Activated T-cell treated with anti-CD3 and anti-CD28 coated beads, Interleukin-2, amount 50 U/mL, for 72 hours (primary cell): ENCODE measurements at regions not wholly inside any gene's neighbourhood (a gene's known extent, or its start where the extent isn't known, plus 50 kb on each side); places are given as distances from the start of the nearest gene placed in this dataset.
A peak's percentile ranks its signal among the peaks of the same experiment; 100 is the strongest.

Source experiments
- ATAC-seq, 2 donors: fragments of 150-1000 bp; cut with Tn5 transposase; replicated peaks in 1 of 2; 2 replicates each; pipeline ENCODE4 v1.10.0; 2021; ENCODE audit warnings: moderate library complexity in 2 of 2, mild to moderate bottlenecking in 1 of 2
- DNase-seq, 2 donors: peaks; one replicate each; pipeline ENCODE4 v3.0.0; 2021 to 2022; ENCODE audit warnings: mixed read lengths in 1 of 2
- H3K27ac Mint-ChIP-seq: one replicate; pipeline ENCODE4 v1.8.0; 2022; ENCODE audit warnings: mild to moderate bottlenecking, moderate library complexity, mixed read lengths
- H3K27me3 Mint-ChIP-seq: one replicate; pipeline ENCODE4 v1.8.0; 2022; ENCODE audit warnings: low read depth, mixed read lengths
- H3K36me3 Mint-ChIP-seq, 2 donors: one replicate each; pipeline ENCODE4 v1.8.0; 2022; ENCODE audit warnings: mixed read lengths in 2 of 2, mild to moderate bottlenecking in 1 of 2; ENCODE audit not compliant: insufficient read depth in 2 of 2
- H3K4me1 Mint-ChIP-seq: one replicate; pipeline ENCODE4 v1.8.0; 2022; ENCODE audit warnings: low read depth, mixed read lengths
- H3K4me3 Mint-ChIP-seq, 2 donors: one replicate each; pipeline ENCODE4 v1.8.0; 2022; ENCODE audit warnings: mild to moderate bottlenecking in 2 of 2, mixed read lengths in 2 of 2, moderate library complexity in 2 of 2
- H3K9me3 Mint-ChIP-seq, 2 donors: one replicate each; pipeline ENCODE4 v1.8.0; 2022; ENCODE audit warnings: mixed read lengths in 2 of 2

- DNase-seq (peak in 1 of 2 donors; percentile 4), ATAC-seq (peak; percentile 51 to 92)
- H3K36me3 Mint-ChIP-seq = no peaks in the 10 kb centered on the region
- H3K4me3 Mint-ChIP-seq = no peak overlapping the region
- no peaks in the 10 kb centered on the region for H3K9me3 Mint-ChIP-seq
- no peaks in the 10 kb centered on the region for H3K4me1 Mint-ChIP-seq
- peaks cover 6% of the 10 kb centered on the region for H3K27me3 Mint-ChIP-seq
- H3K27ac Mint-ChIP-seq = no peak overlapping the region
Observed at GRCh38 chr9:14511452-14511851, 181.8 kb downstream of the ZDHHC21 start.

GRCh38 chr9:14508884-14509283, 184.3 kb downstream of the ZDHHC21 start:
- Mint-ChIP-seq H3K4me1 (no peaks in the 10 kb centered on the region), H3K27ac (no peak overlapping the region), H3K9me3 (peaks cover 0 to 4% of the 10 kb centered on the region in 2 donors), H3K4me3 (no peak overlapping the region), H3K36me3 (no peaks in the 10 kb centered on the region), H3K27me3 (peaks cover 6% of the 10 kb centered on the region)
- ATAC-seq (no peak), DNase-seq (no peak)

GRCh38 chr9:14501366-14501765, 187.4 kb upstream of the NFIB start:
- H3K36me3 Mint-ChIP-seq = peaks cover 0 to 2% of the 10 kb centered on the region in 2 donors
- no peaks in the 10 kb centered on the region for H3K4me1 Mint-ChIP-seq
- DNase-seq (no peak), ATAC-seq (no peak)
- H3K27me3 Mint-ChIP-seq = peaks cover 6% of the 10 kb centered on the region
- H3K27ac Mint-ChIP-seq = no peak overlapping the region
- H3K9me3 Mint-ChIP-seq = peaks cover 2 to 6% of the 10 kb centered on the region in 2 donors
- H3K4me3 Mint-ChIP-seq = no peak overlapping the region

- Mint-ChIP-seq H3K36me3 (peaks cover 0 to 2% of the 10 kb centered on the region in 2 donors), H3K4me3 (no peak overlapping the region), H3K4me1 (no peaks in the 10 kb centered on the region), H3K9me3 (peaks cover 2 to 6% of the 10 kb centered on the region in 2 donors), H3K27me3 (peaks cover 6% of the 10 kb centered on the region), H3K27ac (no peak overlapping the region)
- ATAC-seq = no peak
- DNase-seq = no peak
Observed at GRCh38 chr9:14500705-14501104, 186.8 kb upstream of the NFIB start.

- Mint-ChIP-seq H3K4me3 (no peak overlapping the region), H3K9me3 (peaks cover 2 to 4% of the 10 kb centered on the region in 2 donors), H3K36me3 (peaks cover 0 to 2% of the 10 kb centered on the region in 2 donors), H3K27ac (no peak overlapping the region), H3K27me3 (peaks cover 6% of the 10 kb centered on the region), H3K4me1 (no peaks in the 10 kb centered on the region)
- no peak for DNase-seq
- ATAC-seq = no peak
Observed at GRCh38 chr9:14499976-14500375, 186.0 kb upstream of the NFIB start.

- Mint-ChIP-seq H3K27me3 (peaks cover 6% of the 10 kb centered on the region), H3K9me3 (peaks cover 2 to 3% of the 10 kb centered on the region in 2 donors), H3K4me1 (no peaks in the 10 kb centered on the region), H3K36me3 (peaks cover 0 to 2% of the 10 kb centered on the region in 2 donors), H3K27ac (no peak overlapping the region), H3K4me3 (no peak overlapping the region)
- DNase-seq (no peak), ATAC-seq (no peak)
Observed at GRCh38 chr9:14498824-14499223, 184.9 kb upstream of the NFIB start.

GRCh38 chr9:14497476-14497875, 183.5 kb upstream of the NFIB start:
- no peak overlapping the region for H3K4me3 Mint-ChIP-seq
- peaks cover 6% of the 10 kb centered on the region for H3K27me3 Mint-ChIP-seq
- no peak for DNase-seq
- no peaks in the 10 kb centered on the region for H3K4me1 Mint-ChIP-seq
- H3K27ac Mint-ChIP-seq = no peak overlapping the region
- peaks cover 0 to 2% of the 10 kb centered on the region in 2 donors for H3K36me3 Mint-ChIP-seq
- ATAC-seq = no peak
- peaks cover 2 to 3% of the 10 kb centered on the region in 2 donors for H3K9me3 Mint-ChIP-seq

- H3K27me3 Mint-ChIP-seq = peaks cover 7% of the 10 kb centered on the region
- no peaks in the 10 kb centered on the region for H3K36me3 Mint-ChIP-seq
- no peak overlapping the region for H3K27ac Mint-ChIP-seq
- H3K4me3 Mint-ChIP-seq = no peak overlapping the region
- no peaks in the 10 kb centered on the region for H3K9me3 Mint-ChIP-seq
- no peaks in the 10 kb centered on the region for H3K4me1 Mint-ChIP-seq
- ATAC-seq (no peak), DNase-seq (no peak)
Observed at GRCh38 chr9:14488421-14489190, 174.7 kb upstream of the NFIB start.

GRCh38 chr9:14487547-14488185, 173.7 kb upstream of the NFIB start:
- ATAC-seq = no peak
- no peak for DNase-seq
- H3K4me3 Mint-ChIP-seq = no peak overlapping the region
- H3K9me3 Mint-ChIP-seq = no peaks in the 10 kb centered on the region
- no peaks in the 10 kb centered on the region for H3K4me1 Mint-ChIP-seq
- no peak overlapping the region for H3K27ac Mint-ChIP-seq
- H3K27me3 Mint-ChIP-seq = peaks cover 7% of the 10 kb centered on the region
- H3K36me3 Mint-ChIP-seq = no peaks in the 10 kb centered on the region

GRCh38 chr9:14485366-14485765, 171.4 kb upstream of the NFIB start:
- Mint-ChIP-seq H3K4me3 (no peak overlapping the region), H3K4me1 (no peaks in the 10 kb centered on the region), H3K27ac (no peak overlapping the region), H3K9me3 (no peaks in the 10 kb centered on the region), H3K27me3 (peaks cover 7% of the 10 kb centered on the region), H3K36me3 (no peaks in the 10 kb centered on the region)
- ATAC-seq (no peak), DNase-seq (no peak)

GRCh38 chr9:14482856-14483255, 168.9 kb upstream of the NFIB start:
- no peak for DNase-seq
- ATAC-seq = no peak
- H3K4me3 Mint-ChIP-seq = no peak overlapping the region
- peaks cover 7% of the 10 kb centered on the region for H3K27me3 Mint-ChIP-seq
- H3K27ac Mint-ChIP-seq = no peak overlapping the region
- H3K36me3 Mint-ChIP-seq = no peaks in the 10 kb centered on the region
- peaks cover 0 to 2% of the 10 kb centered on the region in 2 donors for H3K9me3 Mint-ChIP-seq
- H3K4me1 Mint-ChIP-seq = no peaks in the 10 kb centered on the region

GRCh38 chr9:14480526-14480925, 166.6 kb upstream of the NFIB start:
- Mint-ChIP-seq H3K4me1 (no peaks in the 10 kb centered on the region), H3K4me3 (no peak overlapping the region), H3K27me3 (no peaks in the 10 kb centered on the region), H3K27ac (no peak overlapping the region), H3K9me3 (peaks cover 0 to 2% of the 10 kb centered on the region in 2 donors), H3K36me3 (no peaks in the 10 kb centered on the region)
- DNase-seq = no peak
- ATAC-seq = no peak

GRCh38 chr9:14479163-14479560, 165.2 kb upstream of the NFIB start:
- H3K27me3 Mint-ChIP-seq = no peaks in the 10 kb centered on the region

More at GRCh38 chr9:14479163-14479560, 165.2 kb upstream of the NFIB start:
- no peak for DNase-seq
- Mint-ChIP-seq H3K36me3 (no peaks in the 10 kb centered on the region), H3K9me3 (peaks cover 0 to 2% of the 10 kb centered on the region in 2 donors), H3K27ac (no peak overlapping the region), H3K4me1 (no peaks in the 10 kb centered on the region), H3K4me3 (no peak overlapping the region)
- no peak for ATAC-seq
